Pulmonary artery endothelial cell (primary cell): ENCODE measurements at regions not wholly inside any gene's neighbourhood (a gene's known extent, or its start where the extent isn't known, plus 50 kb on each side); places are given as distances from the start of the nearest gene placed in this dataset.

ENCODE experiments used
- DNase-seq: peaks from one replicate; pipeline ENCODE4 v3.0.0-alpha.2; 2011; ENCODE audit warnings: low read depth, low spot score

DNA sequence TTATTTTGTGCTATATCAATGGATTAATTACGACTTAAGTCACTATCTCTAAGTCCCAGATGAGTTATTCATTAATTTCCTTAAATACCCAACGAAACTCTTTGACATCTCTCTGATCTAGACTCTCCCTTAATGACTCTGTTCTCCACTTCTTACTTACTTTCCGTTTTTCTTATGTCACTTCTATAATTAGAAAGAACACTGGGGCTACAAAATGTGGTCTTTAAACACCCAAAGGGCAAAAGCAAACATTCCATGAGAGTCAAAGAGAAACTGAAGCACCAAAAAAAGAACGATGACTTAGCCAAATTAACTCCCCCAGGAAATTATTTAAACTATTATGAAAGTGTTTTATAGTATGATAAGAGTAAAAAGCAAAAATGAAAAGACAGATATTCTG is 166.4 kb upstream of the UBE2E2 start:
- DNase-seq, result no peak

DNA sequence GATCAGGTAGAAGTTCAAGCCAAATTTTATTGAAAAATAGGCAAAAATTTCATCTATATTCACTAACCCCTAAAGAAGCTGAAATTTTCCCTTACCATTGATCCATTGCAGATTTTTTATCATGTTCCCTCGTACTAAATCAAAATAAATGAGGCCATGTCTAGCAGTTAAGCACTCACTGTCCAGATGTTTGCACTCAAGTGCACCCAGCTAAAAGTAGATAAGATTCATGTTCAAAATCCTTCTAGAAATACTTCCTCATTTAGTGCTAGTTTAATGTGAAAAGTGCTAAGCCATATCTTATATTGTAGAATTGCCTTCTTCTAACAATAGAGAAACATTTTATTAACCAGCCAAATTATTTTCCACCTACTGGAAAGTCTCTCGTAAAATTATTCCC is 164.7 kb upstream of the UBE2E2 start:
- no peak for DNase-seq

DNA sequence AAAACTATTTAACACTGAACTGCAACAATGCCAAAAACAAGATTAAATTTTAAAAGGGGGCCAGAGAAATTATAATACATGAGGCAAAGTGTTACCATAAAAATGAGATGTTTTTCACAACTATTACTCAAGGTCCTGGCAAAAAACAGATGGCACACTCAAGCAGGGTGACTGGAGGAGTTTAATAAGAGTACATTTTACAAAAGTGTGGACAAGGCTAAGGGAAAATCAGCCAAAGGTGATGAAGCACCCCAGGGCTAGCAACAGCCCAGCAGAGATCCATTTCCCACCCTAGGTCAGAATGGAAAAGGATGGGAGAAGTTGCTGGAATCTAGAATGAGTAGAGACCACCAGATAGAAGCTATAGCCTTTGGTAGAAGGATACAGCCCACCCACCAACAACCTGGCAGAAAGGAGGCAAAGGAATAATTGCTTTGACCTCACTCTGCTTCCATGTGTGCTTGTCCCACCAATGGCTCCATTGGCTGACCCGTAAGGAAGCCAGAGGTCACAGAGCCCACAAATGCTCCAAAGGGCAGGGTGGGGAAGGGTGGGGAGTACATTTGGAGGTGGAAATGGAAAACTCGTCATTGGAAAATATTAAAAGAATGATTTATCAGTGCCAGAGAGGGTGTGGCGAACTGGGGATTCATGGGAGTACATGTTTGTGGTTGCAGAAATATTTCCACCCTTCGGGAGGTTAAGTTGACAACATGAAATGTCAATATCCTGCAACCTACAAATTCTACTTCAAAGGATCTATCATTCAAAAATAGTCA is 161.0 kb upstream of the UBE2E2 start:
- DNase-seq, result no peak

DNA sequence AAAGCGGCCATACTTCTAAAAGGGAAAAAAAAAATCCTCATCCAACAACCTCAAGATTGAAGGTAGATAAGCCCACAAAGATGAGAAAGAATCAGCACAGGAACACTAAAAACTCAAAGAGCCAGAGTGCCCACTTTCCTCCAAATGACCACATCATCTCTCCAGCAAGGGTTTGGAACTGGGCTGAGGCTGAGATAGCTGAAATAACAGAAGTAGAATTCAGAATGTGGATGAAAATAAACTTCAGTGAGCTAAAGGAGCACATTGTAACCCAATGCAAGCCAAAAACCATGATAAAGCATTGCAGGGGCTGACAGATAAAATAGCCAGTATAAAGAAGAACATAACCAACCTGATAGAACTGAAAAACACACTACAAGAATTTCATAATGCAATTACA is 158.7 kb upstream of the UBE2E2 start:
- no peak for DNase-seq

DNA sequence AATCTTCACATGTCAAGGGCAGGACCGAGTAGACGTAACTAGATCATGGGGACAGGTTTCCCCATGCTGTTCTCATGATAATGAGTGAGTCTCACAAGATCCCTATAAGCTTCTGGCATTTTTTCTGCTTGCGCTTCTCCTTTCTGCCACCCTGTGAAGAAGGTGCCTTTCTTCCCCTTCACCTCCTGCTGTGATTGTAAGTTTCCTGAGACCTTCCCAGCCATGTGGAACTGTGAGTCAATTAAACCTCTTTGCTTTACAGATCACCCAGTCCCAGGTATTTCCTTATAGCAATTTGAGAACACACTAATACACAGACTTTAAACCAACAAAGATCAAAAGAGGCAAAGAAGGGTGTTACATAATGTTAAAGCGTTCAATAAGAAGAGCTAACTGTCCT is 156.6 kb upstream of the UBE2E2 start:
- no peak for DNase-seq

DNA sequence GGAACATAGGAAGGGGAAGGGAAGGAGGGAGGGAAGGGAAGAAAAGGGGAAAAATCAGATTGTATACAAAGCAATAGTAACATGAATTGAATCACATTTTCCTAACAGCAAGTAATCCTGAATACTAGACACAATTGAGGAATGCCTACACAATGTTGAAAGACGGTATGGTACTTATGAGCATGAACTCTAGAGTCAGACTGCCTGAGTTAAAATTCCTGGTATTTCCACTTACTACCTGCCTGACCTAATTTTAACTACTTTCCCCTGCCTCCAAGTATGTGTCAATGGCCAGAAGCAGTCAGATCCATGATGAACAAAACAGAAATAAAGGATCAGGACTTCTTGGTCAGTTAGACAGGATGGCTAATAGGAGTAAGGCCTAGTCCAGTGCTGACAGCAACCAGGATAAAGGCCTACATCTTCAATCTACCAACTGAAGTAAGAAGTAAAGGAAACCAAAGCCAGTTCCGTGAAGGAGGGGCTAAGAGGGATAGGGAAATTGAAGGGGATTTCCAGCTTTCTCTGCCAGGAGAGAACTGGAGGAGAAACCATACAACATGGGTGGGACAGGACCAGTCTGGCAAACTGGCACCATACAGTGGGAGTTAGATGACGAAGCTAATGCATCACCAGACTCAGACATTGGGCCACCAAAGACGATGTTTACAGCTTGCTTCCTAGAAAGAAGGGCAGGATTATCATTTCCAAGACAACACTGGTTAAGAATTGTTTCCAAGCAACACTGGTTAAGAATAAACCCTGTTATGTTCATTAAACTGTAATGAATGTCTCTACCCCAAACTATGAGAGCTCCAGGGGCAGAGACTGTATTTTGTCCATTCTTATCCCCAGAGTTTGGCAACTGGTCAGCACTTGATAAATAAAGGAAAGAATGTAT is 151.6 kb upstream of the UBE2E2 start:
- DNase-seq, result no peak

DNA sequence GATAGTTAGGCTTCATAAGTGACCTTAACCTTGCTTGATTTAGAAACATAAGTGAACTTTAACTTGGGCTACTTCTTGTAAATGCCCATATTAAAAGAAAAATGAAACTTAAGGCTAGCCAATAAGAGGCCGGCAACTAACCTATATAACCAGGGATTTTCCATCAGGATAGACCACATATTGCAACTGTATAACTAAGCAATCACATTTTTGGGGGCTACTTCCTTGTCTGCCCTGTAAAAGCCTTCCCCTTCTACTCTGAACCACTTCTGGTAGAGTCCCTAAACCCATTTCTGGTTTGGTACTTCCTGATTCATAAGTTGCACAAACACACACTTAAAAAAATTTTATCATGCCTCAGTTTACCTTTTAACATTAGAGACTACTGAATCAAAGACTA is 150.9 kb upstream of the UBE2E2 start:
- DNase-seq, result no peak

DNA sequence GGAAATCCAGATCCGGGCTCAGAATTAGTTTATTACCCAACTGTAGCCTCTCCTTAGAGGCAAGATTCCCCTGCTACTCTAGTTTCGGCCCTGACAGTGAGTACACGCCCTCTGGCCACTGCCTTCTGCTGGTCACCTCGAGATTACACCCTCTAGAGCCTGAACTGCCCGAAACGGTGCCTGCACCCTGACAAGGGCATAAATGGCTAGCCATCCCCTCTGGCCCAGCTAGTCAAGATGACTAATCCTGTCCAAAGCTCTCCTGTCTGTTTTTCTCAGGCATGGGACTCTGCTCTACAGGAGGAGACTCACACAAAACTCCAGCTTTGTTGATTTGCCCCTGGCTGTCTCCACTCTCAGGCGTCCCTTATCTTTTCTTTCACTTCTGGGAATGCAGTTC is 150.5 kb upstream of the UBE2E2 start:
- no peak for DNase-seq

DNA sequence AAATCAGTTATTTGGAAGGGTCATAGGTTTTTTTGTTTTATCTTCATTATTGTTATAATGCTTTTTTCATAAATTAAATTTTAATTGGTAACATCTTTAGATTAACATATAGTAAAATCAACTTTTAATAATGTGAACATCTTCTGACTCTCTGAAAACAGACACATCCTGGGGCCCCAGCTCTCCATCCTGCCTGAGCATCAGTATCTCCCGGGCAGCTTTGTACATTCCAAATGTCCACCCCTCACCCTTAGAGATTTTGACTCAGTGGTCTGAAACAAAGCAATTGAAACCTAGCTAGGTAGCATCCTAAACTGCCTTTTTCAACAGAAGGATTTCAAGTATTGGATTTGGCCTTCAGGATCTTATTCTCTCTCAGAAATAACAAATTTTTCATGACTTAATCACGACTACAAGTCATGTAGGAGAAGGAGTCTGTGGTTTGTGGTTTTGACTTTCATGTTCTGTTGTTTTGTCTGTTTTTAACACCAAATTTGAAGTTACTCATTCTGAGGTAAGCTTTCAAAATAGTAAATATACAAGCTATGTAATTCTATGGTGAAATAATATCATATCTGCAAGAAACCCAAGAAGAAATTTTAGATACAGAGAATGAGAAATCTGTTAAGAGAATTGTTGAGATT is 147.3 kb upstream of the UBE2E2 start:
- DNase-seq, result no peak

DNA sequence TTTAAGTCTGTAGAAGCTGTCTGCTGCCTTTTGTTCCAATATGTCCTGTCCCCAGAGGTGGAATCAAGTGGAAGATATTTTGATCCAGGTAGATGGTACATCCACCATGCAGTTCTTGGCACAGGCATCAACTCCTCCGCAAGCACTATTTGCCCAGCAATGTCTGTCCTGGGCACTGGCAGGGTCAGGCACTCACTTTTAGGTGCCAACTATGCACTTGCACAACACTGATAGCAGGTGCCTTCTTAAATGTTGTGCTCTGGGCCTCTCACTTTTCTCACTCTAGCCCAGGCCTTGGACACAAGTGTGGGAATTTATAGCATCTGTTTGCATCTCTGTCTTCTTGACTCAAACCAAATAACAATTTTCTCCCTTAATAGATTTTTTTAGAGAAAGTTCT is 140.5 kb upstream of the UBE2E2 start:
- DNase-seq, result no peak

DNA sequence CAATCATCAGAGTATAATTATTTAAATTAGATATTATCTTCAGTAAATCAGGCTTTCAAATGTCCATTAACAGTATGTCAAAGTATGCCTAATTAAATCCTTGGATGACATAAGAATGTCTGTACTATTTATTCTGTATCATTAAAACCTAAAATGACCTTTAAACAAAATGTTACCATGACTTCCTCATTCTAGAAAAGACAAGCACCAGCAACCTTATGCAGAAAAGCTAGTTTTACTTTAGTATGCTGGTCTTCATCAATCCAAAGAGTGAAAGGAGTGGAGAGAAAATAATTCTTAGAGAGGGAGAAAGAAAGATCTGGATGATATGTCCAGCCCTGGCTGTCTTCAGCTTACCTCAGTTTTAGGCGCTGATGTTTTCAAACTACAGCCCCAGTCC is 140.1 kb upstream of the UBE2E2 start:
- DNase-seq, result no peak

DNA sequence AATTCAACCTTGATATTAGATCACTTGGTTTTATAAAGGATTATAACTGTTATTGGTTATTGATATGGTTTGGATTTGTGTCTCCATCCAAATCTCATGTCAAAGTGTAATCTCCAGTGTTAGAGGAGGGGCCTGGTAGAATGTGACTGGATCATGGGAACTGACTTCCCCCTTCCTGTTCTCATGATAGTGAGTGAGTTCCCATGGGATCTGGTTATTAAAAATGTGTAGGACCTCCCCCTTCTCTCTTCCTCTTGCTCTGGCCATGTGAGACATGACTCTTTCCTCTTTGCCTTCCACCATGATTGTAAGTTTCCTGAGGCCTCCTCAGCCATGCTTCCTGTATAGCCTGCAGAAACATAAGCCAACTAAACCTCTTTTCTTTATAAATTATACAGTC is 136.0 kb upstream of the UBE2E2 start:
- DNase-seq, result no peak

DNA sequence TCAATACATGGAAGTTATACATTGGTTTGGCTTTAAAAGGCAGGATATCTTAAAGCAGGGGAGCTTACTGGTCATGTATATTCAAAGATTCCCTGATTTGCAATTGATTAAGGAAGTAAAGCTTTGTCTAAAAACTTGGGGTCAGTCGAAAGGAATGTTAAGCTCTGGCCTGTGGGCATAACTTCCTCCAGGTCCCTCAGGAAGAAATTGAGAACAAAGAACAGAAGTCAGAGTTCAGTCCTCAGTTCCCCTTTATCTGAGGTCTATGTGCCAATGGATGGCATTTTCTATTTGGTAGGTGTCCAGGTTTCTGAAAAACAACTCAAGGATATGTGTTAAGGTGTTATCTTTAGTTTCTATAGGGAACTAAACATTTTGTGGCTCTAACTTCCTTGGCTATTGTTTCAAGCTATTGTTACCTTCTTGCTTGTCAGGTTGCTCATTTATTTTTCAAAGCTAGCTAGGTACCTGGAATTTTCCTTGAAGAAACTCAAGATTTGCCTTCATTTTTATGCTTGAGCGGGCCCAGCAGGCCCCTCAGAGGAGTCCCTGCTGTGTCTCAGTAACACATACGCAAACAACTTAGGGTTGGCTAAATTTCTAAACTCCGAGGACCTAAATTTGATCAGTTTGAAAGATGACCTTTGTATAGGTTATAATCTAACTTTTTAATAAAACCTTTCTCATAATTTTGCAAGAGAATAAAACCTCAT is 135.0 kb upstream of the UBE2E2 start:
- no peak for DNase-seq

DNA sequence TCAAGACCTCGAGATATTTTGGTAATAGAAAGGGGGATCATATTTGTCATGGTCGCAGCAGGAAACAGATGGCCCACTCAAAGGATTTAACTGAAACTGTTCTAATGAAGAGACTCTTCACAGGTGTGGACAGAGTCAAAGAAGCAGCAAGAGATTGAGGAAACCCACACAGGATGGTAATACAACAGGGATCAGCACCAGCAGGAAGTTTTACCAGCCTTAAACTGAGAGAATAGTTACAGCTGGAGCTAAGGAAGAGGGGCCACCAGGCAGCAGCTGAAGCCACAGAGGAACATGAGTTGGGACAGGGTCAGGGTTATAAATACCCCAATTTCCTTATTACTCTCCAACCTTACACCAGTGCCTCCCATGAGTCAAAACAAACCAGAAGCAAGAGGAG is 131.8 kb upstream of the UBE2E2 start:
- no peak for DNase-seq

DNA sequence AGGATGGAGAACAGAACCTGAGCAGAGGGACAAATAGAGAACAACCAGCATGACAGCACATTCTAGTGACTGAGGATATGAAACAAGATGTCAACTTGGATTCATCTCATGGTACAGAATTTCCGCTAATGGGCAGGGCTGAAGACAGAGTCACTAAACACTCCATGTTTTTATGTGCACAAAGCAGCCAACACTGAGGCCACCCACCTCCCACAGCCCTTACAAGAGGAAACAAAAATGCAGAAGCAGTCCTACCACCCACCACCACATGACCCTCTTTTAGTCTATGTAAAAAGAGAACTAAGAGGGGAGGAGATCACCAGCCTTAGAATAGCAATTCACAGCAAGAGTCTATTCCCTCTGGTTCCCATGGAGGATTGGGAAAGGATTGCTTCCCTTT is 131.4 kb upstream of the UBE2E2 start:
- DNase-seq, result no peak

DNA sequence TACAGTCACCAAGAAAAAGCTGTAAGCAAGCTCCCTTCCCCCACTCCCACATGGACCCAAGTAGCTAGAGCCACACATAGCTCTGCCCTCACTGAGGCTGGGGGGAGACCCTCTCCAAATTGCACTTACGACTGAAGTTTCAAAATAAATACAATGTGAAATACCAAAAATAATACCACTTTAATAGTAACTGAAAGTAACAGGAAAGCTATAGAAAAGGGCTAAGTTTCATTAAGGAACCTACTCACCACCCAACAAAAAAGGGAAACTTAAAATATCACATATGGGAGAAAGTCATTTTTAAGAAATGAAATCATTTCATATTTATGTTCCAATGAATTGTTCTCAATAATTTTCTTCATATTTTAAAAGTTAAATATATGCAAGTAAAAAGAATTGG is 130.4 kb upstream of the UBE2E2 start:
- no peak for DNase-seq

DNA sequence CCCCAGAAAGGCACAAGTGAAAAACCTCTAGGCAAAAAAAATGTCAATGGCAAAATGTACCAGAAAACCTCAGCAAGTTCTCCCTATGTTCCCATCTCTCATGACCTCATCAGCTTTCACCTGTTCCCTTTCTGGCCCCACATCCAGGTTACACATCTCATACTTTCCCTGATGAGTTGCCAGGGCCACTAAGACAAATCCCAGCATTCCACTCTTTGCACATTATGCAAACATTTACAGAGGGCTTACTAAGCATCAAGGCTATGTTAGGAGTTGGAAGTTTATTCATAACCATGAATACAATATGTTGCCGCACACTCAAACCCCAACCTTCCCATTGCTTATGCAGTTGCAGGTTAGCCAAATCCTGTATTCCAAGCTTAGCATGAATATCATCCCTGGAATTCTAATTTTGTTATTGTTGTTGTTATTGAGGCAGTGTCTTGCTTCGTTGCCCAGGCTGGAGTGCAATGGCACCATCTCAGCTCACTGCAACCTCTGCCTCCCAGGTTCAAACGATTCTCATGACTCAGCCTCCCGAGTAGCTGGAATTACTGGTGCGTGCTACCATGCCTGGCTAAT is 129.3 kb upstream of the UBE2E2 start:
- DNase-seq, result no peak

DNA sequence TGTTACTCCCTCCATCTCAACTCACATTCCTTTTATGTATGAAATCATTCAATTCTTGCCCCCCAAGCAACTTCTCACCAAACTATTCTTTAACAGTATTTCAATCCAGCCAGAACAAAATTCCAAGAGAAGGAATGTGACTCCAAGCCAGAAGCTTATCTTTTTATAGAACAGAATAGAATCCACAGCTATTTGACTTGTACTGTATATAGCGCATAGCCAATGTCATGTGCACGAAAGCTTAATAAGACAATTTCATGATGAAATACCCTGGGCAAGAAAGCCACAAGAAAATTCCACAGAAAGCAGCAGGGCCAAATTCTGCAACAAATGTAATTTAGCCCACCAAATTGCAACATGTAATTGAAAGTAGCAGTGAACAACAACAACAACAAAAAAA is 127.6 kb upstream of the UBE2E2 start:
- no peak for DNase-seq

DNA sequence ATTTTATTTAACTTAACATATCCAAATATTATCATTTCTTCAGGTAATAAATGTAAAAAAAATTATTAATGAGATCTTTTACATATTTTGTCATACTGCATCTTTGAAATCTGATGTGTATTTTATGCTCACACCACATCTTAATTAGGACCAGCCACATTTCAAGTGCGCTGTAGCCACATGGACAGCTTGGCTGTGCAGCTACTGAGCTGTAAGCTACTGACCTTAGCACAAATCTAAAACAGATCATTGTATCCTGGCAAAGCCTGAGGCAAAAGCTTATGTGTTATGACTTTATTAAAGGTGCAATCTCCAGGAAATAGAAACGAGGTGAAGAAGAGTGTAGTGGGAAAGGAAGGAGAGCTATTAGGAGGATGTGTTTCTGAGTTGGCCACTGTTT is 126.7 kb upstream of the UBE2E2 start:
- DNase-seq, result no peak

DNA sequence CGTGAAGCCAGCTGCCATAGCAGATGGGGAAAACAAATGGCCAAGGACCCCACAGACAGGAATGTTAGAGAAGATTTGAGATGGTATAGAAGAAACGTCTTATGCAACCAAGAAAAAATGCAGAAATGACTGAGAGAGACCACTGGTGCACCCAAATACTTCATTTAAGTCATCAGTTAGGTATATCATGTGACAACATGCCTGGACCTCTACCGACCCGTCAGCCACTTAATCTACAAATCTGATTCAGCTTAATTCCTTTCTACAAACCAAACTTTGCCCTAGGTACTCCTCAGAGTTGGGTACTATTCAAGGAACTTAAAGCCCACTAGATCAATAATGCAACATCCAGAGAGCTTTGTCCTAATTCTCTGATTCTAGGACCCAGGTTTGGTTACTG is 126.0 kb upstream of the UBE2E2 start:
- DNase-seq, result no peak

DNA sequence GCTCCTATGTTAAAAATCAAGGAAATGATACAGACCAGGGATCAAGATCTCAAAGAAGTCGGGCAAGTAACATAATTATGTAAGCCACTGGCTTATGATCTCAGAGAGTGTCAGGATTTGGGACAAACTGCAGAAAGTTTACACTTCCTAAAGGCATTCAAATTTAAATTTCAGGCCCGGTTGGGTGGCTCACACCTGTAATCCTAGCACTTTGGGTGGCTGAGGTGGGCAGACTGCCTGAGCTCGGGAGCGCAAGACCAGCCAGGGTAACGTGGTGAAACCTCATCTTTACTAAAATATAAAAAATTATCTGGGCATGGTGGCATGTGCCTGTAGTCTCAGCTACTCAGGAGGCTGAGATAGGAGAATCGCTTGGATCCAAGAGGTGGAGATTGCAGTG is 124.4 kb upstream of the UBE2E2 start:
- no peak for DNase-seq
